Stimulated activated CD8-positive, alpha-beta memory T cell treated with anti-CD3 and anti-CD28 coated beads, Interleukin-7, amount 100 ng/mL, for 24 hours (primary cell): ENCODE measurements at regions not wholly inside any gene's neighbourhood (a gene's known extent, or its start where the extent isn't known, plus 50 kb on each side); places are given as distances from the start of the nearest gene placed in this dataset.
"Not testable (repeated sequence)": the region's sequence is repeated elsewhere in the genome, so short reads cannot be mapped to it uniquely, and the experiment has no call there.

Experiments
- DNase-seq: peaks from one replicate; pipeline ENCODE4 v3.0.0-alpha.2; 2020; ENCODE audit warnings: low read depth

GRCh38 chr11:29163231-29163630 is 853.6 kb downstream of the KCNA4 start:
- no peak for DNase-seq

DNA sequence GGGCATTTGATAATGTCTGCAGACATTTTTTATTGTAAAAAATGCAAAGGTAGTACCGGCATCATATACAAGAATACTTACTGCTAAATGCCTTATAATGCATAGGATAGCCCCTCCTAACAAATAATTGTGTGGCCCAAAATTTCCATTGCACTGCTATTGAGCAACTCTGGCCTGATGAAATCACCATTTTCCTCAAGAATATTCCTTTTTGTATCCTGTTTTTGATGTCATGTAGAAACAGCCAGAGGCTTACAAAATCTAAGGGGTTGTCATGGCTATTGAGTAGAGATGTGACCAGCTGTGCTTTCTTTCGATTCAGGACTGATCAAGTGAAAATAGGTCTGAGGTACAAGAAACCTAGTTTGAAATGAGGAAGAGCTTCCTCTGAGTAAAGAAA is 854.3 kb downstream of the KCNA4 start:
- no peak for DNase-seq

DNA sequence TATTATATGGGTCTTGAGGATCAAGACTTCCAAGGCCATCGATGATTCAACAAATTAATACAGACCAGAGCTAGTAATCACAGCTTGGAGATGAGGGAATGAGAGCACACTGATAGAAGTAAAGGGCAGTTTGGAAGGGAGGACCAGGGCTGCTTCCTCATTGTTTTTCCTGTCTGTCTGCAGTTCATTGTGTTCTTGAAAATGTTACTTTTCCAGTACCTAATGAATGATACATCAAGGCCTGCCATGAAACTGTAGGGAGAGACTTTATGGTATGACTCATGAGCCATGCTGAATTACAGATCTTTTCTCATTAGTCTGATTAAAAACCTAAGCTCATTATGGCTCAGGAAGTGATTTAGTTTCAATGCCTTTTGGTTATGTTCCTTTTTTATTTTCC is 855.6 kb downstream of the KCNA4 start:
- DNase-seq = no peak

GRCh38 chr11:29159552-29160465 is 857.0 kb downstream of the KCNA4 start:
- DNase-seq = no peak

DNA sequence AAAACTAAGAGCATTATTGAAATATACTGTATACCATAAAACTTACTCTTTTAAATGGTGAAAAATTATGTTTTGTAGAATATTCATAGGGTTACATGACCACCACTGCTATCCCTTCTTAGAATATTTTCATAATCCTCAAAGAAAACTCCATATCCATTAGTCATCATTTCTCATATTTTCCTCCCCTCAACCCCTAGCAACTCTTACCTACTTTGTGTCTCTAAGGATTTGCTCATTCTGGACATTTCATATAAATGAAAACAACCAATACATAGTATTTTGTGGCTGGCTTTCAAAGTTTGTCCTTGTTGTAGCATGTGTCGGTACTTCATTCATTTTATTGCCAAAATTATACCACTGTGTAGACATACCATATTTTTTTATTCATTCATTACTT is 863.8 kb downstream of the KCNA4 start:
- DNase-seq = no peak

GRCh38 chr11:29142573-29142972 is 874.3 kb downstream of the KCNA4 start:
- not testable (repeated sequence) for DNase-seq

- no peak for DNase-seq
Observed at GRCh38 chr11:29135504-29135903, 881.3 kb downstream of the KCNA4 start.

DNA sequence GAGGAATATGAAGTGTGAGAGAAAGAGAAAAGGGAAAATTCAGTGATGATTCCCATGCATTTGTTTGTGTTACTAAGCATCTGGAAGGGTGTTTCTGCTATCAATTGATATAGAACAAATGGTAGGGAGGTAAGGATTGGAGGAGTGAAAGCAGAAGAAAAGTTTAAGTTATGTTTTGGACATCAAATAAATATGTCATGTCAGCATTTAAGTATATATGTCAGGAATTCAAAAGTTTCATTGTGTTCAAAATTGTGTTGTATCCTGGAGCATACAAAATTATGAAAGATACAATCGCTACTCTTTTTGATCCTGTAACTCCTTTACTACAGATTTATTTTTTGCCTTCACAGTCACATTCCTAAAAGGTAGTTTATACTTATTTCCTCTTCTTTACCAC is 885.8 kb downstream of the KCNA4 start:
- no peak for DNase-seq

DNA sequence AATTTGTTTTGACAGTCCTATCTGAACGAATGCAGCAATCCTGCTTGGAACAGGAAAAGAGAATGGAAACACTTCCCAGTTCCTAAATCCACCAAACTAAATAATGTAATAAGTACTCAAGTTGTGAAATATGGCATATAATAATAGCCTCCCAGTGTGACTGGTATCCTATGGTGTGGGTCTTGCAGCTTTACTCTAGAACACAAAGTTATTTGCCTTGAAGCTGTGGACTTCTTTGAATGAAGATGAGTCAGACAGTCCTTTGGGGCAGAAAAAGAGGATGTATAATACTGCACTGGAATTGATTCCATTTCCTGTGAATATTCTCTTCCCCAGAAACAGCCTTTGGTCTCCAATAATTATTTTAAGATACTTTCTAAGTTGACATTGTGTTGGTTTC is 887.0 kb downstream of the KCNA4 start:
- DNase-seq = no peak

GRCh38 chr11:29127461-29127860 is 889.4 kb downstream of the KCNA4 start:
- DNase-seq = no peak

- DNase-seq = no peak
Observed at GRCh38 chr11:29125606-29126005, 891.2 kb downstream of the KCNA4 start.

DNA sequence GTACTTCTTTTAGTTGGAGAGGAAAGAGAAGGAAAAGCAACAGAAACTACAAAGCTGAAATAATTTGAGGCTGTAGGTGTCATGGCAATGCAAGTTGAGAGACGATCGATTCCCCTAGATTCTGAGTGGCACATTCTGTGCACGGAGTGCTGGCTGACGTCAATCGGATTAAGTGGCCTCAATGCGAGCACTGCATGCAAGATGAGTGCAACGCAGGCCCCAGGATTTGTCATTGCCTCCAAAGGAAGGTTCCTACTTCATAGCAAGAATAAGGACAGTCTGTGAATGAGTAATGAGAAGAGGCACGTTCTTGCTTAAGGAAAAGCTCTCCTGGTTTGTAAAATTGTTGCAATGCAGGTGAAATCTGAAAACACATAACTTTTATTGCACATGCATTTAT is 892.4 kb downstream of the KCNA4 start:
- DNase-seq = no peak

DNA sequence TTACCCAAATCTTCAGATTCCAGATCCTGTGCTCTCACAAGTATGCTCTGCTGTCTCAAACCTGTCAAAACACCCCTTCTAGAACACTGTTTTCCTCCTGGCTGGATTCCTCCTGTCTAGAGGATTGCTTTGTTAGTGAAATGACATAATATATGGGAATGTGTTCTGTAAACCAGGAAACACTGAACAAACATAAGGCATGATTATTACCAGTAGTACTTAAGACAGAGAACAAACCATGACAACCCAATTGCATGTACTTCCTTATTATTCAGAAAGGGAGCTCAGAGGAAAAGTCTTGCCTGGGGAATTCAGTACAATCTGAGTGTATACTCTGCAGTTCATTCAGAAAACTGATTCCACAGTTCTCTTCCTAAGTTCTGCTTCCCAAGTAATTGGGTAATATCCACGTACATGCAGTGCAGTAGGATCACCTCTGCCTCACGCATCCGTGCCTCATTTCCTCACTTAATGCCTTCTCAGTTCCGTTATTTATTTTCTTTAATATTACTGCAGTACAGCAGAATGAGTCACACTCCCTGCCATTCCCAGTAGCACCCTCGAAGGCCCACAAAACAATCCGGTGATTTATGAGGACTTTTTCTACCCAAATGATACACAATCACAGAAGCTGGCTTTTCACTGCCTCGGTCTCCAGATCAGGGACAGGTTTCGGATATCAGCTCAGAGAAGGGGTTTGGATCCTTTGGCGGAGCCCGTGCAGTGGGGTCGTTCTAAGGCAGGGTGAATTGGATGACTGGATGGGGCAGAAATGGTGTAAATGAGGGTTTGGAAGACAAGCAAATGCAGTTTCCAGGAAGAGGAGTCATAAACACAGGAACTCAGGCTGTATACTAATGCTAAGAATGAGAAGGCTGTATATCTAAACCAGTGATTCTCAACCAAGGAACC is 896.9 kb downstream of the KCNA4 start:
- no peak for DNase-seq

- DNase-seq = no peak
Observed at GRCh38 chr11:29119116-29119515, 897.7 kb downstream of the KCNA4 start.

DNA sequence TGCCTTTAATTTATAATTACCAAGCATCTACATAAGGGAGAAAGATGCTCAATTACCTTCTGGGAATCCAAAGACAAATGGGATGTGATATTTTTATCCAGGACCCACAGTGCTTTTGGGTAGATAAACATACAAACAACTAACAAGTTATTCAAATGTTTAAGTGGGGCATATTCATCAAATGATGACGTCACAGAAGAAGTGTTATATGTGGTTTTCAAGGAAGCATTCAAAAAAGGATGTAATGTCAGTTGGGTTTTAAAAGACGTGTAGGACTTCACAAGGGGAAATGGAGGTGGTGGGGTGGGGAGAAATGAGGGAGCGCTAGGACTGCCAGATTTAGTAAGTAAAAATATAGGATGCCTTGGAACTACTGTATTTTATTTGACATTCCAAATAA is 915.9 kb downstream of the KCNA4 start:
- no peak for DNase-seq

DNA sequence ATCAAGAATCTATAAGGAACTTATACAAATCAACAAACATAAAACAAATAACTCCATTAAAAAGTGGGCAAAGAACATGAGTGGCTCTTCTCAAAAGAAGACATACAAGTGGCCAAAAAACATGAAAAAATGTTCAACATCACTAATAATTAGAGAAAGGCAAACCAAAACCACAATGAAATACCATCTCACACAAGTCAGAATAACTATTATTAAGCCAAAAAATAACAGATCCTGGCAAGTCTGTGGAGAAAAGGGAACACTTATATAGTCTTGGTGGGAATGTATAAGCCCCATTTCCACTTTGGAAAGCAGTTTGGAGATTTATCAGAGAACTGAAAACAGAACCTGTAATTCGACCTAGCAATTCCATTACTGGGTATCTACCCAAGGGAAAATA is 921.0 kb downstream of the KCNA4 start:
- DNase-seq = no peak

- DNase-seq = no peak
Observed at GRCh38 chr11:29093416-29094120, 923.3 kb downstream of the KCNA4 start.

DNA sequence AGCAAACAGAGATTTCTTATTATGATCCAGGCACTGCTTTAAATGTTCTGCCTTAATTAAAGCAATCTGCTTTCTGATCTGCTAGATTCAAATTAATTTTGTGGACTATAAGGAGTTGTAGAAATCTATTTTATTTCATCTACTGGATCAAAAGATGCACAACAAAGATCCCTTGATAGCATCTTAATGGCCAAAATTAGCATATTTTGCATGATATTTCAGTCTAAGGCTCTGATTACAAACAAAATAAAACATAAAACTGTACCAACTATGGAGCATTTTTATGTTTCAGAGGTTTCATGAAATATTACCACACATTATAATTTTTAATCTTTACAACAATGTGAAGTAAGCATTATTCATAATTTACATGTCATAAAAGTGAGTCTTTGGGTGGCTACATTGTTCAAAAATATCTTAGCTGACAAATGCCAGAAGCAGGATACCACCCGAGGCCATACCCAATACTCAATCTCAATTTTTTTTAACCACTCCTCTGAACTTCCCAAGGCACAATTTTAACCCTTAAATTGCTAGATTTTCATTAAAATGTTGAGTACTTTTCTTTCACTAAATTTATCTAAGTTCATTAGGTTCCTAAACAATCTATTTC is 929.5 kb downstream of the KCNA4 start:
- no peak for DNase-seq

- no peak for DNase-seq
Observed at GRCh38 chr11:29075726-29076125, 941.1 kb downstream of the KCNA4 start.

DNA sequence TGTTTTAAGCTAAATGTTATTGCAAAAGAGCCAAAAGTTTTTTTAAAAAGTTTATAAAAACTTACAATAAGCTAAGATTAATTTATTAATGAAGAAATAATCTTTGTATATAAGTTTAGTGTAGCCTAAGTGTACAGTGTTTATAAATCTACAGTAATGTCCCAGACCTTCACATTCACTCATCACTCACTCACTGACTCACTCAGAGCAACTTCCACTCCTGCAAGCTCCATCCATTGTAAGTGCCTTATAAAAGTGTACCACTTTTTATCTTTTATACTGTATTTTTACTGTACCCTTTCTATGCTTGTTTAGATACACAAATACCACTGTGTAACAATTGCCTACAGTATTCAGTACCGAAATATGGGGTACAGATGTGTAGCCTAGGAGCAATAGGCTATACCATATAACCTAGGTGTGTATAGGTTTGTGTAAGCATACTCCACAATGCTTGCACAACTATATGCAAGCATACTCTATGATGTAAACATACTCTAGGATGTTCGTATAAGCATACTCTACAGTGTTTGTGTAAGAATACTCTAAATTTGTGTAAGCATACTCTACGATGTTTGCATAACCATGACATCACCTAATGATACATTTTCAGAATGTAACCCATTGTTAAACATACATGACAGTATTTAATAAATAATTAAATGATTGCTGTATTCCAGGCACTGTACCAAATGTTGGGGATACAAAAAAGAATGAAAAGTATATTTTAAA is 953.0 kb downstream of the KCNA4 start:
- DNase-seq = no peak

DNA sequence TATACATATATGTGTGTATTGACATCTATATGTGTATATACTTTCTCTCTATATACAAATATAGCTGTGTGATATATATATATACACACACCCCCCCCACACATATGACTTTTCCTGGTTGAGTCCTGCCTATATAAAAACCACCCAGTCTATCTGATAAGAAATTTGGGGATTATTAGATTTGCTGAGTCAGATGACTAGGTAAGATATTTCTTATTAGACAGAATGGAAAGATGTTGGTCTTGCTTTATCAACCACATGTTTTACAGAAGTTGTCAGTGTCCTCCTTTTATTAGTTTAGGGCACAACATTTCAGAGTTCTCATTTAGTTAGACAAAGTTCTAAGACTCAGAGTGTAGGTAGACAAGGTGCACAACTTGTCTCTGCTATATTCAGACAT is 953.3 kb downstream of the METTL15 start:
- no peak for DNase-seq
